ENCODE measurements at regions not wholly inside any gene's neighbourhood (a gene's known extent, or its start where the extent isn't known, plus 50 kb on each side); places are given as distances from the start of the nearest gene placed in this dataset.
"Not testable (repeated sequence)": the region's sequence is repeated elsewhere in the genome, so short reads cannot be mapped to it uniquely, and the experiment has no call there.

- DNase-seq (ENCODE audit: low read depth in 2 of 2, low spot score in 1 of 2): no peak
Measured at GRCh38 chr6:149236589-149236988, 80.9 kb upstream of the TAB2 start.

- no peak for DNase-seq (ENCODE audit: low read depth in 2 of 2, low spot score in 1 of 2)
Measured at GRCh38 chr6:149237464-149237863, 80.0 kb upstream of the TAB2 start.

DNA sequence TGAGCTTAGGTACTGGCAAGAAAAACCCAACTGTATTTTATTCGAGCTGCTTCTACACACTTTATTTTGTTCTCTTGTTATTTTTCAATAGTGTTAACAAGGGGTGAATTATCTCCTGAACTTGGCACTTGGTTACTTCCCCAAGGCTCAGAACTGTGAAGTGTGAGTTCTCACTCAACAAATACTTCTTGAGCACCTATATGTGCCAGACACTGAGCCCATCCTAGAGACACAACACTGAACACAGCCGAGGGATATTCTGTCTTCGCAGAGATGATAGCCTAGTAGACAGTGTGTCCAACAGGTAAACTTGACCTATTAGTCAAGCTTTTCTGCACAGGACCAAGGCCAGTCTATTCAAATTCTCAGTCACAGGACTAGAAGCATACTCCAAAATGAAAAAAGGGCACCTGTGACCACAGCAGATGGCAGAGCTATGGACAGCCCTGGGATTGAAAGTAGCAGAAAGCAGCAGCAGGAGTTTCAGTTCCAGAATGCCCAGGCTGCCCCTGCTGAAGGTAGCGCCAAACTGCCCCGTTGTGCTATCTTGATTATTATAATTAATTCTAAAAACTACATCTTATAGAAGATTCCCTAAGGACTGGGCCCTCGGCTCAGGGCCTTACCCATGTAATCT is 77.8 kb upstream of the TAB2 start:
- DNase-seq (ENCODE audit: low read depth in 2 of 2, low spot score in 1 of 2): no peak

DNA sequence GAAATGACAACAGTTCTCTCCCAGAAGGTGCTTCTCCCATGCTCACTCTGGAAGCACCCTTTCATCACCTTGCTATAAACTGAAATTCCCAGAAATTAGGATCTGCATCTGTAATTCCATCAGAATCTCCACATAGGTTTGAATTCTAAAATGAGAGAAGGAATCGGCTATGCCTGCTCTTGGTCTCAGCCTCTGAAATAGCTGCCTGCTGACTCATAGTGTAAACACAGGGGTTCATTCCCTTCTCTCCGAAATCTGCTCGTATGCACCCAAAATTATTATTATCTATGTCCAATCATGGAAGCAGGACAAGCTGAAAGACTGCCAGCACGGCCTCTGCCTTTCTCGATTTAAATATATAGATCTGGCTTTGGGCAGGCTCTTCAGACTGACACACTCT is 74.6 kb upstream of the TAB2 start:
- no peak for DNase-seq (ENCODE audit: low read depth in 2 of 2, low spot score in 1 of 2)

GRCh38 chr6:149244105-149244504 is 73.4 kb upstream of the TAB2 start:
- DNase-seq (ENCODE audit: low read depth in 2 of 2, low spot score in 1 of 2): no peak

GRCh38 chr6:149246691-149247384 is 70.7 kb upstream of the TAB2 start:
- DNase-seq (ENCODE audit: low read depth in 2 of 2, low spot score in 1 of 2): no peak

DNA sequence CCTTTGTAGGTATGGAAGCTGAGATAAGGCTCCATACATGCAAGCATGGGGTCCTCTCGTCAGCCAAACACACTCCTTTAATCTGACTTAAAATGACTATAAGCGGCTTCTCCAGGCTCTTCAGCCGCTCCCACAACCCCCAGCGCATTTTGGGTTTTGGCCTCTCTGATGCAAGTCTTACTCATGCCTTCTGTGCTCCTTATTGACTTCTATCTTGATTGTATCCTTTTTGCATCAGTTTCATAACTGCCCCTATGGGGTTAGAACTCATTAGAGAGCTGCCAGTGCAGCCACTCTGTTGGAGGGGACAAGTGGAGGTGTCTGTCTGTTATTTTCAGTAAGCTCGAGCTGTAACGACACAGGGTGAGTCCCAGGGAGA is 70.1 kb upstream of the TAB2 start:
- no peak for DNase-seq (ENCODE audit: low read depth in 2 of 2, low spot score in 1 of 2)

DNA sequence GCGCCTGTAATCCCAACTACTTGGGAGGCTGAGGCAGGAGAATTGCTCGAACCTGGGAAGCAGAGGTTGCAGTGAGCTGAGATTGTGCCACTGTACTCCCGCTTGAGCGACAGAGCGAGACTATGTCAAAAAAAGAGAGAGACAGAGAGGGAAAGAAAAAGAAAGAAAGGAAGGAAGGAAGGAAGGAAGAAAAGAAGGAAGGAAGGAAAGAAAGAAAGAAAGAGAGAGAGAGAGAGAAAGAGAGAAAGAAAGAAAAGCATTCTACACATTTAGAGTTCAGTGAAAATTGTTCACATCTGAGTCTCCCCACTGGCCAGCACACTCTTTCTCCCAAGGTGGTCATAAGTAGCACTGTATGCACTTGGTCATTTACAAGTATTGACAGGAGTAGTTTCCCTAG is 69.2 kb upstream of the TAB2 start:
- DNase-seq (ENCODE audit: low read depth in 2 of 2, low spot score in 1 of 2): not testable (repeated sequence)

GRCh38 chr6:149248693-149249369 is 68.7 kb upstream of the TAB2 start:
- no peak for DNase-seq (ENCODE audit: low read depth in 2 of 2, low spot score in 1 of 2)

- no peak for DNase-seq (ENCODE audit: low read depth in 2 of 2, low spot score in 1 of 2)
Measured at GRCh38 chr6:149249370-149250357, 67.8 kb upstream of the TAB2 start.

- DNase-seq (ENCODE audit: low read depth in 2 of 2, low spot score in 1 of 2): no peak
Measured at GRCh38 chr6:149250951-149251350, 66.6 kb upstream of the TAB2 start.

DNA sequence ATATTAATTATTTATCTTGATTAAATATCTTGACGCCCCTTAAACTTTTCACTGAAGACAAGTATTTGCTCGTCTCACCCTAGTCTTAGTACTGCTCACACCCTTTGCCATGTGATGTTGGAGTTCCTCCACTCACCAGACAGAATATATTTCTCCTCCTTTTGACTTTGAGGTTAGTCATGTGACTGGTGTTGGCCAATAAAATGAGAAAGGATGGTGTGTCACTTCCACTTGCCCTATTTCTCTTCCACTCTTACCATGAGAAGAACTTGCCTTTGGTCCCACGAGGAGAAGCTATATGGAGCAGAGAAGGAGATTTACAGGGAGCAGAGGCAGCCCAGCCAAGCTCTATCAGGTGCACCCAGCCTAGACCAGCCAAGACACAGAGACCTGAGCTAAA is 64.9 kb upstream of the TAB2 start:
- DNase-seq (ENCODE audit: low read depth in 2 of 2, low spot score in 1 of 2): no peak

GRCh38 chr6:149254253-149254652 is 63.3 kb upstream of the TAB2 start:
- no peak for DNase-seq (ENCODE audit: low read depth in 2 of 2, low spot score in 1 of 2)

DNA sequence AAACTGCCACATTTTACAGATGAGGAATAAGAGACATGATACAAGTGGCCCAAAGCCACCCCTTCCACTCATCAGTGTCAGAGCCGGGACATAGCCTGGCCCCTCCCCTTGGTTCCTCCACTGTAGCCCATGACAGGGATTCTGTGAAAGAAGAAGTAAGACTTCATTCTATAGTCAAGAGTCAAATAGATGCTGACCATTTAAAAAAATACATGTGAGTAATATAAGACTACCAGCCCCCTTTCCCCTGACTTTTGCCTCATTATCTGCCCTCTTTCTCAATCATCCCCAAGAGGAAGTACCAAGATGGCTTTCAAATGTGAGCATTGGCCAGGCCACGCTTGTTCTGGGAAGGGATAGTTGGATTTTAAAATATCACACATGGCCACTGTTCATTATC is 57.8 kb upstream of the TAB2 start:
- DNase-seq (ENCODE audit: low read depth in 2 of 2, low spot score in 1 of 2): no peak

GRCh38 chr6:149260214-149260874 is 57.2 kb upstream of the TAB2 start:
- DNase-seq (ENCODE audit: low read depth in 2 of 2, low spot score in 1 of 2): no peak

DNA sequence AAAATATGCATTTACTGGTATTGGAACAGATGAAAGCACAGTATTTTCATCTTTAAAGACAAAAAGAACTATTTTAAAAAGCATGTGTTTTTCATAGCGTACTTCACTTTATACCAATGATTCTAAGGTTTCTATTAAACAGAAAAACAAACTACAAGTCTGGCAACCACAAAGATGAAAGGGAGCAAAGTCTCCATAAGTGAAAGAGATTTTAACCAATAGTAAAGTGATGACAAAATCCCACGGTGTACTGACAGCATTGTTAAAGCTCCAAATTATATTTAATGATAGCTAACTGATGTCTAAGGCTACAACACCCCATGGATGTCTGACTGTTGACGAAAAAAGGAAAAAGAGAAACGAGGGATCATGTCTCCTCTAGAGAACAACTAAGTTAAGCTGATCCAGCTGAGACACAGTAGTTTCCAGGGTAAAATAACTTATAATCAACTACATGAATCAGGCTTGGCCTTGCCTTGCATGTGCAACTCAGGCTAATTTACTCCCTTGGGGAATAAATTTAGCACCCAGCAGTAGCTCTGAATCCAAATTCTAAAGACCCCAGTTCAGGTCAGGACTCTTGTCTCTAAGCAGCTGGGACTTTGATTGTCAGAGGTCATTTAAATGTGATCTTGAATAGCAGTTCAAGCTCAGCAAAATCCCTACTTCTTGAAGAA is 56.0 kb upstream of the TAB2 start:
- no peak for DNase-seq (ENCODE audit: low read depth in 2 of 2, low spot score in 1 of 2)

- DNase-seq (ENCODE audit: low read depth in 2 of 2, low spot score in 1 of 2): no peak
Measured at GRCh38 chr6:149263321-149263720, 54.2 kb upstream of the TAB2 start.

DNA sequence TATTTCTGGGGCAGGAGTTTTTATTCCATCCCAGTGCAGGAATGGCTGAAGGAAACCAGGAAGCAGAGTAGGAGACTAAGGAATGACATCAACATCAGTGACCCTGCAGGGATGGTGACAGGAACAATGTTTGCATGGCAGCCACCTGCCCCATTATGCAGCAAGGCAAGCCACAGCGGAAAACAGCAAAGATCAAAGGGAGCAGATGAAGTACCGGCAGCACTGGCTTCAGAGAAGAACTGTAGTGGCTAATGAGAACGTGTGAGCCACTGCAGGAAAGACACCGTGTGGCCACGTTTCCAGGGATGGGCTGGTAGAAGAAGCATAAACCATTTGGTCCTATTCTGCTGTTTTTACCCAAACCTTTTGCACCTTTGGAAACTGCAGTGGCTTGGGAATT is 52.9 kb upstream of the TAB2 start:
- DNase-seq (ENCODE audit: low read depth in 2 of 2, low spot score in 1 of 2): no peak

- DNase-seq (ENCODE audit: low read depth in 2 of 2, low spot score in 1 of 2): no peak
Measured at GRCh38 chr6:149265945-149266344, 51.6 kb upstream of the TAB2 start.

DNA sequence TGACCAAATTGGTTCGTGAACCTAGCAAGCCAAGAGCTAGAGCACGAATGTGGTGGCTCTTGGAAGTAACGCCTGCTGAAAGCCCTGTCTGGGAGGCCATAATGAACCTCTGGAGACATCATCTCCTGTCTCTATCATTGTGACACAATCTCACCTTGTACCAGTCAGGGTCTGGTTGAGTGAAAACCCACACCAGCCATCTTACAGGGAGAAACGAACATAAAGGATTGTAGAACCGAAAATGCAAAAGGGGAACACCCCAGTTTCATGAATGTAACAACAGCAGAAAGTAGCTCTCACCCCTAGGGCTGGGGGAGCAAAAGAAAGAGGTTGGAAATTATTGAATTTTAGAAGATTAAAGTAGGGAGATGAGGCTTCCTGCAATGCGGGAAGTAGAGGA is 50.9 kb upstream of the TAB2 start:
- no peak for DNase-seq (ENCODE audit: low read depth in 2 of 2, low spot score in 1 of 2)
